ENCODE measurements at regions not wholly inside any gene's neighbourhood (a gene's known extent, or its start where the extent isn't known, plus 50 kb on each side); places are given as distances from the start of the nearest gene placed in this dataset.

GRCh38 chr6:127053032-127053874 lies 65.2 kb upstream of the RSPO3 start:
- TF ChIP-seq POLR2AphosphoS5 (IDR thresholded peaks at IDR 0.05) (no peak), CTCF (IDR thresholded peaks at IDR 0.05) (no peak), POLR2A (IDR thresholded peaks at IDR 0.05; ENCODE audit: low read depth) (no peak), EP300 (IDR thresholded peaks at IDR 0.05) (no peak)
